Kidney (tissue), 13 donors: ENCODE measurements at regions not wholly inside any gene's neighbourhood (a gene's known extent, or its start where the extent isn't known, plus 50 kb on each side); places are given as distances from the start of the nearest gene placed in this dataset.
A peak's percentile ranks its signal among the peaks of the same experiment; 100 is the strongest.

ENCODE experiments used
- DNase-seq, 5 donors: peaks; one replicate each; pipeline ENCODE4 v3.0.0-alpha.2; 2013 to 2020
- FAIRE-seq: peaks from 2 replicates; lab custom pipeline; 2012; peaks lifted over from hg19 to GRCh38; lab: Jason Lieb, UNC
- H3K27ac ChIP-seq, 2 donors: one replicate each; pipeline ENCODE4 v1.7.0; 2013; ENCODE audit warnings: low read depth in 2 of 2, low read length in 2 of 2, inconsistent platforms in 1 of 2
- H3K27me3 ChIP-seq: one replicate; pipeline ENCODE4 v1.7.1; 2013; ENCODE audit warnings: low read length, inconsistent platforms; ENCODE audit not compliant: control insufficient read depth, insufficient read depth
- H3K36me3 ChIP-seq, 3 donors: one replicate each; pipeline versions ENCODE4 v1.7.0 to v1.7.1; 2013; ENCODE audit warnings: low read length in 3 of 3, control low read depth in 1 of 3, inconsistent platforms in 1 of 3; ENCODE audit not compliant: insufficient read depth in 3 of 3, control insufficient read depth in 2 of 3
- H3K4me1 ChIP-seq, 3 donors: one replicate each; pipeline versions ENCODE4 v1.7.0 to v1.7.1; 2013; ENCODE audit warnings: low read length in 3 of 3, inconsistent platforms in 1 of 3, low read depth in 1 of 3; ENCODE audit not compliant: control insufficient read depth in 2 of 3, insufficient read depth in 2 of 3
- H3K4me3 ChIP-seq, 3 donors: one replicate each; pipeline versions ENCODE4 v1.7.0 to v1.8.1; 2013; ENCODE audit warnings: low read length in 3 of 3, control low read depth in 1 of 3, inconsistent platforms in 1 of 3
- H3K9ac ChIP-seq, 3 donors: one replicate each; pipeline versions ENCODE4 v1.7.0 to v1.7.1; 2013; ENCODE audit warnings: low read length in 3 of 3, control low read depth in 1 of 3, inconsistent platforms in 1 of 3
- H3K9me3 ChIP-seq, 3 donors: one replicate each; pipeline versions ENCODE4 v1.7.0 to v1.7.1; 2013; ENCODE audit warnings: low read length in 3 of 3, control low read depth in 1 of 3, inconsistent platforms in 1 of 3; ENCODE audit not compliant: control insufficient read depth in 2 of 3, insufficient read depth in 1 of 3
- CTCF ChIP-seq: IDR thresholded peaks from 3 replicates; pipeline ENCODE4 v1.5.1; 2012; ENCODE audit warnings: mild to moderate bottlenecking, moderate library complexity, borderline replicate concordance; ENCODE audit not compliant: insufficient read depth; ENCODE audit errors: extremely low read depth
- intact Hi-C: fragments of 100-400 bp; cut with DNase I; formaldehyde crosslinking; loops from one replicate; pipeline ENCODE4 v1.11.1; 2022
- donor health status: control.
- donor health status: control.
- donor health status: control.
- donor health status: control.
- donor health status: control.
- donor health status: DM: yes; HTN: yes; CAD: no.
- donor health status: Normal renal cell carcinoma (clear cell type).

- no peak for FAIRE-seq
Observed at GRCh38 chr18:73245345-73245744, 377.6 kb upstream of the NETO1 start.

GRCh38 chr18:73244401-73244800 is 376.6 kb upstream of the NETO1 start:
- no peaks in the 10 kb centered on the region for H3K36me3 ChIP-seq
- DNase-seq: peak in 1 of 5 donors; percentile 13
- TF ChIP-seq CTCF: no peak
- no peaks in the 10 kb centered on the region for H3K27me3 ChIP-seq
- H3K4me3 ChIP-seq: no peak overlapping the region
- no peaks in the 10 kb centered on the region for H3K9me3 ChIP-seq
- no peak overlapping the region for H3K9ac ChIP-seq
- intact Hi-C loops: no loop called here
- no peak overlapping the region for H3K27ac ChIP-seq
- no peaks in the 10 kb centered on the region for H3K4me1 ChIP-seq
- no peak for FAIRE-seq

More at GRCh38 chr18:73245345-73245744, 377.6 kb upstream of the NETO1 start:
- no peak for TF ChIP-seq CTCF
- H3K4me1 ChIP-seq: no peaks in the 10 kb centered on the region
- intact Hi-C loops: no loop called here
- H3K9me3 ChIP-seq: no peaks in the 10 kb centered on the region
- no peak overlapping the region for H3K9ac ChIP-seq
- no peaks in the 10 kb centered on the region for H3K27me3 ChIP-seq
- H3K4me3 ChIP-seq: no peak overlapping the region
- H3K27ac ChIP-seq: no peak overlapping the region
- no peaks in the 10 kb centered on the region for H3K36me3 ChIP-seq
- no peak for DNase-seq

GRCh38 chr18:73240899-73241298 is 373.1 kb upstream of the NETO1 start:
- Histone ChIP-seq H3K36me3 (no peaks in the 10 kb centered on the region), H3K9me3 (no peaks in the 10 kb centered on the region), H3K9ac (no peak overlapping the region), H3K4me3 (no peak overlapping the region), H3K27ac (no peak overlapping the region), H3K27me3 (no peaks in the 10 kb centered on the region), H3K4me1 (no peaks in the 10 kb centered on the region)
- TF ChIP-seq CTCF: no peak
- intact Hi-C loops: no loop called here
- no peak for FAIRE-seq
- DNase-seq: no peak

GRCh38 chr18:73235921-73236320 is 368.1 kb upstream of the NETO1 start:
- H3K27me3 ChIP-seq: no peaks in the 10 kb centered on the region
- DNase-seq (no peak), FAIRE-seq (no peak)
- TF ChIP-seq CTCF: no peak
- H3K4me1 ChIP-seq: no peaks in the 10 kb centered on the region
- no peak overlapping the region for H3K4me3 ChIP-seq
- intact Hi-C loops: no loop called here
- H3K27ac ChIP-seq: no peak overlapping the region
- H3K36me3 ChIP-seq: no peaks in the 10 kb centered on the region
- no peak overlapping the region for H3K9ac ChIP-seq
- no peaks in the 10 kb centered on the region for H3K9me3 ChIP-seq
